Smooth muscle cell (in vitro differentiated cells): ENCODE measurements at regions not wholly inside any gene's neighbourhood (a gene's known extent, or its start where the extent isn't known, plus 50 kb on each side); places are given as distances from the start of the nearest gene placed in this dataset.
"Not testable (repeated sequence)": the region's sequence is repeated elsewhere in the genome, so short reads cannot be mapped to it uniquely, and the experiment has no call there.

ENCODE experiments used
- DNase-seq: peaks from one replicate; lab custom pipeline; 2025; ENCODE audit not compliant: unreplicated experiment; lab: John Stamatoyannopoulos, UW
- H2AFZ ChIP-seq: fragments of 200-600 bp; sonication (generic); 2 replicates; pipeline ENCODE4 v1.6.0; 2016; ENCODE audit warnings: antibody characterized with exemption, low read depth, mild to moderate bottlenecking
- H3F3A ChIP-seq: fragments of 200-600 bp; sonication (generic); 2 replicates; pipeline ENCODE4 v1.6.0; 2017; ENCODE audit warnings: antibody characterized with exemption, low read depth
- H3K27ac ChIP-seq: fragments of 200-600 bp; sonication (generic); 2 replicates; pipeline ENCODE4 v1.5.1; 2016; ENCODE audit warnings: low read depth, mild to moderate bottlenecking
- H3K27me3 ChIP-seq: fragments of 200-600 bp; sonication (generic); 2 replicates; pipeline ENCODE4 v1.6.1; 2016; ENCODE audit warnings: low read depth, mild to moderate bottlenecking
- H3K36me3 ChIP-seq: fragments of 200-600 bp; sonication (generic); 2 replicates; pipeline ENCODE4 v1.5.1; 2016; ENCODE audit warnings: low read depth
- H3K4me1 ChIP-seq: fragments of 200-600 bp; sonication (generic); 2 replicates; pipeline ENCODE4 v1.5.1; 2016; ENCODE audit warnings: low read depth
- H3K4me2 ChIP-seq: fragments of 200-600 bp; sonication (generic); 2 replicates; pipeline ENCODE4 v1.6.0; 2016; ENCODE audit warnings: mild to moderate bottlenecking
- H3K4me3 ChIP-seq: fragments of 200-600 bp; sonication (generic); 2 replicates; pipeline ENCODE4 v1.5.1; 2016; ENCODE audit warnings: mild to moderate bottlenecking
- H3K79me2 ChIP-seq: fragments of 200-600 bp; sonication (generic); 2 replicates; pipeline ENCODE4 v1.6.0; 2016; ENCODE audit warnings: low read depth, mild to moderate bottlenecking
- H3K9ac ChIP-seq: fragments of 200-600 bp; sonication (generic); 2 replicates; pipeline ENCODE4 v1.6.0; 2016; ENCODE audit warnings: low read depth
- H3K9me3 ChIP-seq: fragments of 200-600 bp; sonication (generic); replicated peaks from 2 replicates; pipeline ENCODE4 v1.5.1; 2016; ENCODE audit warnings: low read depth
- H4K20me1 ChIP-seq: fragments of 200-600 bp; sonication (generic); 2 replicates; pipeline ENCODE4 v1.6.0; 2016; ENCODE audit warnings: low read depth
- WGBS: methylation state at CpG from one replicate; pipeline ENCODE4 v1.1.7; 2016; ENCODE audit warnings: low lambda C conversion rate; 5-methylcytosine and 5-hydroxymethylcytosine counted together
- TF ChIP-seq, protein P1 (sequence below): fragments of 200-600 bp; sonication (generic); IDR thresholded peaks from 2 replicates; pipeline ENCODE4 v1.5.1; 2017; ENCODE audit warnings: borderline replicate concordance, mild to moderate bottlenecking, antibody characterized with exemption; ENCODE audit not compliant: insufficient read depth, poor library complexity, severe bottlenecking

DNA sequence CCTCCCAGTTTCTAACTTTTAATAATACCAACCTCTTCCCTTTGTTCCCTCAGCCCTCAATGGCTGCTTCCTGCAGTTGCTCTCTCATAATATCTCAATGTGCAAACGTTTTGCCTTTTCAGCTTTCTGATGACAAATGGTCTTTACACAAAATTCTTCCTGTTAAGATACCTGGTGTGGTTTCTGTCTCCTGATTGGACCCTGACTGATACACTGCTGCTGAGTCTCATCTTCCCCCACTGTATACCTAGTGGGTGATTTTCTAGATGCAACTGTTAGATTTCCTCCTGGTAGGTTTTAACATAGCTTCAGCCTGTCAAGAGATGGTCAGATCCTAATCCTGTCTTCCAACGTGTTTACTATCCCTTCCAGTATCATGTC lies 147.9 kb upstream of the TOP1 start:
- no peaks in the 10 kb centered on the region for H3K36me3 ChIP-seq
- H3K27me3 ChIP-seq = peaks cover 11% of the 10 kb centered on the region
- no peak overlapping the region for H3K4me3 ChIP-seq
- H2AFZ ChIP-seq = no peak overlapping the region
- H3K9me3 ChIP-seq = no peaks in the 10 kb centered on the region
- H4K20me1 ChIP-seq = no peaks in the 10 kb centered on the region
- no peak for DNase-seq
- no peaks in the 10 kb centered on the region for H3K4me1 ChIP-seq
- WGBS = 80% methylated on average over 2 of the region's 2 CpGs
- H3K27ac ChIP-seq = no peak overlapping the region
- H3K4me2 ChIP-seq = no peak overlapping the region
- TF ChIP-seq, protein P1, sequence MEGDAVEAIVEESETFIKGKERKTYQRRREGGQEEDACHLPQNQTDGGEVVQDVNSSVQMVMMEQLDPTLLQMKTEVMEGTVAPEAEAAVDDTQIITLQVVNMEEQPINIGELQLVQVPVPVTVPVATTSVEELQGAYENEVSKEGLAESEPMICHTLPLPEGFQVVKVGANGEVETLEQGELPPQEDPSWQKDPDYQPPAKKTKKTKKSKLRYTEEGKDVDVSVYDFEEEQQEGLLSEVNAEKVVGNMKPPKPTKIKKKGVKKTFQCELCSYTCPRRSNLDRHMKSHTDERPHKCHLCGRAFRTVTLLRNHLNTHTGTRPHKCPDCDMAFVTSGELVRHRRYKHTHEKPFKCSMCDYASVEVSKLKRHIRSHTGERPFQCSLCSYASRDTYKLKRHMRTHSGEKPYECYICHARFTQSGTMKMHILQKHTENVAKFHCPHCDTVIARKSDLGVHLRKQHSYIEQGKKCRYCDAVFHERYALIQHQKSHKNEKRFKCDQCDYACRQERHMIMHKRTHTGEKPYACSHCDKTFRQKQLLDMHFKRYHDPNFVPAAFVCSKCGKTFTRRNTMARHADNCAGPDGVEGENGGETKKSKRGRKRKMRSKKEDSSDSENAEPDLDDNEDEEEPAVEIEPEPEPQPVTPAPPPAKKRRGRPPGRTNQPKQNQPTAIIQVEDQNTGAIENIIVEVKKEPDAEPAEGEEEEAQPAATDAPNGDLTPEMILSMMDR = no peak
- no peaks in the 10 kb centered on the region for H3K79me2 ChIP-seq
- H3K9ac ChIP-seq = no peak overlapping the region
- H3F3A ChIP-seq = no peaks in the 10 kb centered on the region

DNA sequence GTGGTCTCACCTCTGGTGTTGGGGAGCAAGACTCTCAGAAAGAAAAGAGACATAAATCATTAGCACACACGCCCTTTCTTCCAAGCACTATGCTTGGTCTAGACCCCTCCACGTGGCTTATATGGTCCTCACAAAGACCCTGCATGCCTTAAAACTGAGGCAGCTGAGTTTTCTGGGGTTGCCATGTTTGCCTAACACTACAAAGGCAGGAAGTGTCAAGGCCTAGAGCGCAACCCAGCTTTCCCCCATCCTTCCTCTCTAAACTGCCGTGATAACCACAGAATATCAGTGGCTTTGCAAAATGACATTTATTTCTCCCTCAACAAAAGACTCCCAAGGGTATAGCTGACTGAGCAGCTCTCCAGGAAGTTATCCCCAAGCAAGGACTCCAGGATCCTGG lies 146.5 kb upstream of the TOP1 start:
- H3F3A ChIP-seq = no peaks in the 10 kb centered on the region
- WGBS = 87% methylated on average over 4 of the region's 4 CpGs
- no peak overlapping the region for H3K4me3 ChIP-seq
- no peak overlapping the region for H3K4me2 ChIP-seq
- no peaks in the 10 kb centered on the region for H3K79me2 ChIP-seq
- H3K27ac ChIP-seq = no peak overlapping the region
- H3K36me3 ChIP-seq = no peaks in the 10 kb centered on the region
- H3K9me3 ChIP-seq = no peaks in the 10 kb centered on the region
- H3K27me3 ChIP-seq = peaks cover 14% of the 10 kb centered on the region
- H3K4me1 ChIP-seq = no peaks in the 10 kb centered on the region
- no peak for DNase-seq
- no peak overlapping the region for H3K9ac ChIP-seq
- no peak overlapping the region for H2AFZ ChIP-seq
- no peaks in the 10 kb centered on the region for H4K20me1 ChIP-seq
- TF ChIP-seq, protein P1 = no peak

DNA sequence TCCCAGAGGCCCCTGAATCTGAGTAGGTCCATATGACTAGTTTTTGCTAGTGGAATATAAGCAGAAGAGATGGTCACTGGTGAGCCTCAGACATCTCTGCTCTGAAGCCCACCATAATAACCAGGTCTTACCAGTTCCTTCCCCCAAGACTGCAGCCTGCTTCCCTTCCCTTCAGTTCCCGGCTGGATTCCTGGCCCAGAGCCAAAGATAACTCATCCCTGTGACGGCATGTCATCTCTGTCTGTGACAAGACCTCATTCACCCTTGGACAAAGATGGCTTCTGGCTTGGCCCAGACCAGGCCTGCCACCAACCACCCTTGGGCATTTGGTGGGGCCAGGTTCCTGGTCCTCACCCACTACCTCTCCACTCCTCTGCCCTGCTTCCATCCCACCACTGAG lies 145.5 kb upstream of the TOP1 start:
- Histone ChIP-seq H3K27me3 (peaks cover 14% of the 10 kb centered on the region), H3K27ac (no peak overlapping the region), H3K36me3 (no peaks in the 10 kb centered on the region), H3K79me2 (no peaks in the 10 kb centered on the region), H4K20me1 (no peaks in the 10 kb centered on the region), H3K4me1 (no peaks in the 10 kb centered on the region), H3K4me2 (no peak overlapping the region), H3F3A (no peaks in the 10 kb centered on the region), H2AFZ (no peak overlapping the region), H3K9me3 (no peaks in the 10 kb centered on the region), H3K4me3 (no peak overlapping the region), H3K9ac (no peak overlapping the region)
- TF ChIP-seq, protein P1 = no peak
- 60% methylated on average over 2 of the region's 2 CpGs for WGBS
- DNase-seq = no peak

DNA sequence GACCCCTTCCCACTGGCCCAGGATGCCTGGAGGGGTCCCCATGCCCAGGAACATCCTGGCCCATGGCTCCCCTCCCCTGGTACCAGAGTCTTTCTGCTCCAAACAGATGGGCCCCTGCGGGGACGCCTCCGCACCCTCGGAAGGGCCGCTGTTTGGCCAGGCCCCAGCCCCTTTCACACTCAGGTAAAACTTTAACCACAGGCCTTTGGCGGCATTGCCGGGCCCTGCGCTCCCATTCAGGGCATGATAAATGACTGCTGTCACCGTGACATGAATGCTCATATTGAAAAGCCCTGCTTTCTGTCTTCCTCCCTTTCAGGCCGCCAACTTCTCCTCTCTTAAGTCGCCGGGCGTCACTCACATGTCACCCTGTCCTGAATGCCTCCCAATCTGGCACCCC lies 141.5 kb upstream of the TOP1 start:
- Histone ChIP-seq H3K9ac (no peak overlapping the region), H3F3A (no peaks in the 10 kb centered on the region), H2AFZ (no peak overlapping the region), H3K4me2 (no peak overlapping the region), H4K20me1 (no peaks in the 10 kb centered on the region), H3K9me3 (no peaks in the 10 kb centered on the region), H3K4me3 (no peak overlapping the region), H3K27ac (no peak overlapping the region), H3K4me1 (no peaks in the 10 kb centered on the region), H3K36me3 (no peaks in the 10 kb centered on the region), H3K27me3 (peaks cover 41% of the 10 kb centered on the region), H3K79me2 (no peaks in the 10 kb centered on the region)
- TF ChIP-seq, protein P1 = no peak
- WGBS = 95% methylated on average over 13 of the region's 13 CpGs
- DNase-seq = no peak

DNA sequence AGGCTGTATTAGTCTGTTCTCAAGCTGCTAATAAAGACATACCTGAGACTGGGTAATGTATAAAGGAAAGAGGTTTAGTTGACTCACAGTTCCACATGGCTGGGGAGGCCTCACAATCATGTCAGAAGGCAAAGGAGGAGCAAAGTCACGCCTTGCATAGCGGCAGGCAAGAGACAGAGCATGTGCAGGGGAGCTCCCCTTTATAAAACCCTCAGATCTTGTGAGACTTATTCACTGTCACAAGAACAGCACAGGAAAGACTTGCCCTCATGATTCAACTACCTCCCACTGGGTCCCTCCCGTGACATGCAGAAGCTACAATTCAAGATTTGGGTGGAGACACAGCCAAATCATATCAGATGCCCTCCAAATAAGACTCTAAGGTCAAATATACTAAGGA lies 139.4 kb upstream of the TOP1 start:
- H4K20me1 ChIP-seq, H2AFZ ChIP-seq, H3K4me3 ChIP-seq, H3K4me2 ChIP-seq, H3F3A ChIP-seq, H3K9ac ChIP-seq, H3K36me3 ChIP-seq, H3K79me2 ChIP-seq, DNase-seq, H3K9me3 ChIP-seq, H3K27ac ChIP-seq, H3K4me1 ChIP-seq: not testable (repeated sequence)
- 85% methylated on average over 3 of the region's 3 CpGs for WGBS
- peaks cover 48% of the 10 kb centered on the region for H3K27me3 ChIP-seq
